GM18867 (cell line): ENCODE measurements at regions not wholly inside any gene's neighbourhood (a gene's known extent, or its start where the extent isn't known, plus 50 kb on each side); places are given as distances from the start of the nearest gene placed in this dataset.
"Not testable (repeated sequence)": the region's sequence is repeated elsewhere in the genome, so short reads cannot be mapped to it uniquely, and the experiment has no call there.

Experiments
- ATAC-seq: cut with Tn5 transposase; IDR thresholded peaks from one replicate; pipeline ENCODE4 v1.9.1; 2021; ENCODE audit warnings: mild to moderate bottlenecking, moderate library complexity; ENCODE audit not compliant: unreplicated experiment

DNA sequence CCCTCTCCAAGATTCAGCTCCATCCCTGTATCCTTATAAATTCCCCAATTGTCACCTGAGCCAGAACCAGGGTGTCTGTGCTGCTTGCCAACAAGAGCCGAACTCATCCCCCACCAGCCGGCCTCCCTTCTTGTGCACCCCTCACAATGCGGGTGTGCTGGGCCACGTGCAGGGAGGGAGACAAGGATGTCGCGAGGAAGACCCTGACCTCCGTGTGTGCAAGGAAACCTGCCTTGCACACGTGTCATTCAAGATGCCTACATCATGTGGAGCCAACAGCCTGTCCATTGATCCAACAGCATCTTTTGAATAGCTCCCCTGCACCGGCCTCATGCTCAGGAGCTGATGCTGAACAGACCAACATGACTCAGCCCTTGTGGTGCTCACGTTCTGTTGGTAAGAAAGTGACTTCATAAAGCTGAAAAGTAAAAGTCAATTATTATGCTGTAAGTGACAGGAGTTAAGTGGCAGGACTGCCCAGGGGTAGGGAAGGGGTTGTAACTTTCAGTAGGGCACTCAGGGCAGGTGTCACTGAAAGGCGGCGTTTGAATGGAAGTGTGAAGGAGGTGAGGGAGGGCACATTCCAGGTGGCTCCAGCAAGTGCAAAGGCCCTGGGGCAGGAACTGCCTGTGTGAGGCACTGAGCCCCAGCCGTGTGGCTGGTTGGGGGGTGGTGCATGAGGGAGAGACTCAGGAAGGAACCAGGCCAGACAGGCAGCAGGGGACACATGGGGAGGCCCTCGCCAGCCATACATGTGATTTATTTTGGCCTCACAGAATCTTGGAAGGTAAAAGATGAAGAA lies 302.2 kb downstream of the FOXL1 start:
- no peak for ATAC-seq

- ATAC-seq, result no peak
Measured at GRCh38 chr16:86881118-86881510, 302.8 kb downstream of the FOXL1 start.

DNA sequence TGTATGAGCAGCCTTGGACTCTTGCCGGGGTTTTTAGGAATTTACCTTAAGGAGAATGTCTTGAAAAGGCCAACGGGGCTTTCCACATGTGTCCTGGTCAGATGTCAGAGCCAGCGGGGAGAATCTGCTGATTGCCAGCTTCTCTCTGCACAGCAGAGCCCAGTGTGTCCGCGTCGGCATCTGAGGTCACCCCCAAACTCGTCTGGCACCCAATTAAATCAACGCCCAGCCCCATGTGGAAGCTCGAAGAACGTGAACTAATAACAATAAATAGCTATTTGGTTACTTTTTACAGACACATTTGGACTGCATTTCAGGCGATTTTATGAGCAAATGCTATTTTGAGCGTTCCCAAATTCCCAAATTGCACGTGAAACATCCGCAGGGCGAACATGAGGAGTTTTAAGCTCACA lies 303.5 kb downstream of the FOXL1 start:
- no peak for ATAC-seq

GRCh38 chr16:86882586-86883280 lies 304.4 kb downstream of the FOXL1 start:
- no peak for ATAC-seq

DNA sequence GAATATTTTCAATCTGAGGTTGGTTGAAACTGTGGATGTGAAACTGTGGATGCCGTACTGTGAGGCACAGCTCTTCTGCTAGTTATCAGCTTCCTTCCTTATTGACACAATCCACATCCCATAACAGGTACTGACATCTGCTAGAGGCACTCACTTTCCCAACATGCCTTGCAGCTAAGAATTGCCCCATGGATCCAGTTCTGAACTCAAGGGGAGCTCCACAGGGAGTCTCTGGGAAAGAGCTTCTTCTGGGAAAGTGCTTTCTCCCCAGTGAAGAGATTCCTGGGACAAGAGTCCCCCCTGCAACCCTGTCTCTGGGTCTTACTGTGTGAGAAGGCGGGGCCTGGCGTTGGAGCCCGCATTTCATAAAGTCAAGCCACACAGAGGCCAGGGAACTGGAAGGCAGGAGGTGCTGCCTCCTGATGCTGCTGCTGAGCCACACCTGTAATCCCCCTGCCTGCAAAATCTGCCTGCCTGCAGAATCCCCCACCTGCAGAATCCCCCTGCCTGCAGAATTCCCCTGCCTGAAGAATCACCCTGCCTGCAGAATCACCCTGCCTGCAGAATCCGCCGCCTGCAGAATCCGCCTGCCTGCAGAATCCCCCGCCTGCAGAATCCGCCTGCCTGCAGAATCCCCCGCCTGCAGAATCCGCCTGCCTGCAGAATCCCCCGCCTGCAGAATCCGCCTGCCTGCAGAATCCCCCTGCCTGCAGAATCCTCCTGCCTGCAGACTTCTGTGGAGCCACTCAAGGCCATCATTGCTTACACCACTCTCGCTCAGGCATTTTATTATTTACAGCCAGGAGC lies 305.4 kb downstream of the FOXL1 start:
- ATAC-seq, result no peak

GRCh38 chr16:86884390-86884650 lies 306.0 kb downstream of the FOXL1 start:
- no peak for ATAC-seq

GRCh38 chr16:86885139-86885538 lies 306.8 kb downstream of the FOXL1 start:
- no peak for ATAC-seq

DNA sequence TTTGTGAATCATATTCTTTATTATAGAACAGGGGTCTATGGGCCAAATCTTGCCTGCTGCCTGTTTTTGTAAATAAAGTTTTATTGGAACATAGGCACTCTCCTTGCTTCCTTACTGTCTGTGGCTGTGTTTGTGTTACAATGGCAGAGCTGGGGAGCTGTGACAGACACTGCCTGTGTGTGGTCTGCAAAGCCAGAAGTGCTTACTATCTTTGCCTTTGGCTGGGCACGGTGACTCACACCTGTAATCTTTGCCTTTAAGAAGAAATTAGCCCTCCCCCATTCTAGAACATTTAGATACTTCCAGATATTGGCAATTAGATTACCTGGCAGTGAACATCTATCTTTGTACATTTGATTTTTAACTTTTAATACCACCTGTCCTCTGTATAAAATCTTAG lies 308.3 kb downstream of the FOXL1 start:
- no peak for ATAC-seq

- ATAC-seq, result no peak
Measured at GRCh38 chr16:86887416-86887815, 309.1 kb downstream of the FOXL1 start.

DNA sequence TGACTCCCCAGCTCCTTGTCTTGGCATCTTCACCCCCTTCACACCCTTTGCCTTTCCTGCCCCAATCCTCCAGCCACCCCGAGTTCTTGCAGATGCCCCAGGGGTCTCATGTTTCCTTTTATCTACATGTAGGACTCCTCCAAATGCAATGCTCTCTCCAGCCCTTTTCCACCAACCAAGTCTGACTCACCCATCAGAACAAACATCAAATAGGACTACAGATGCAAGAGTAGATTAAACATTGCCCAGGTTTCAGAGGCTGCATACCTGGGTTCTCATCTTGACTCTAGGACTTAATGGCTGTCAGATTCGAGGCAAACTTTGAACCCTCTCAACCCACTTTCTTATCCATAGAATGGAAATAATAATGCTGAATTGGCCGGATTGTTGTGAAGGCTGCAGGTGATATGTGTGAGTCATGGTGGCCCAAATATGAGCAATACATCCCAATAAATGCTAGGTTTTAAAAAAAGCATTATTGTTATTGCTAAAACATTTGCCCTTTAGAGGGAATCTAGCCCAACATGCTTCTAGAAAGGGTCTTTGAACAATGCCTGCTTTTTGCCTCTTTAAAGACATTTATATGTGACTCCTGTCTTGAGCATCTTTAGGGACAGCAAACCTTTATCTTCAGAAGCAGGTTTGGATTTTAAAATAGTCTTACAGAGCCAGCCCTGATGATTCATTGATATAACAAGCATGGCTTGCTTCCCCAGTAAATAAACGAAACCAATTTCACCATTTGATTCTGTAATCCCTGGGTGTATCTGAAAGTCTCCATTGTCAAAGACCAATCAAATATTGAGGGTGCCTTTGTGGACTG lies 310.1 kb downstream of the FOXL1 start:
- ATAC-seq, result no peak

DNA sequence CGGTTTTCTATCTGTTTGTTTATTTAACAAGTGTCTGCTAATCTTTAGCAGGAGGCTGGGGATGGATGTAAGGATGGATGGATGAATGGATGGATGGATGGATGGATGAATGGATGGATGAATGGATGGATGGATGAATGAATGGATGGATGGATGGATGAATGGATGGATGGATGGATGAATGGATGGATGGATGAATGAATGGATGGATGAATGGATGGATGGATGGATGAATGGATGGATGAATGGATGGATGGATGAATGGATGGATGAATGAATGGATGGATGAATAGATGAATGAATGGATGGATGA lies 310.7 kb downstream of the FOXL1 start:
- not testable (repeated sequence) for ATAC-seq

GRCh38 chr16:86889974-86890373 lies 311.6 kb downstream of the FOXL1 start:
- no peak for ATAC-seq

- no peak for ATAC-seq
Measured at GRCh38 chr16:86891121-86891520, 312.8 kb downstream of the FOXL1 start.

- no peak for ATAC-seq
Measured at GRCh38 chr16:86891631-86892030, 313.3 kb downstream of the FOXL1 start.

GRCh38 chr16:86892509-86892908 lies 314.2 kb downstream of the FOXL1 start:
- no peak for ATAC-seq

- no peak for ATAC-seq
Measured at GRCh38 chr16:86893506-86893905, 315.2 kb downstream of the FOXL1 start.

DNA sequence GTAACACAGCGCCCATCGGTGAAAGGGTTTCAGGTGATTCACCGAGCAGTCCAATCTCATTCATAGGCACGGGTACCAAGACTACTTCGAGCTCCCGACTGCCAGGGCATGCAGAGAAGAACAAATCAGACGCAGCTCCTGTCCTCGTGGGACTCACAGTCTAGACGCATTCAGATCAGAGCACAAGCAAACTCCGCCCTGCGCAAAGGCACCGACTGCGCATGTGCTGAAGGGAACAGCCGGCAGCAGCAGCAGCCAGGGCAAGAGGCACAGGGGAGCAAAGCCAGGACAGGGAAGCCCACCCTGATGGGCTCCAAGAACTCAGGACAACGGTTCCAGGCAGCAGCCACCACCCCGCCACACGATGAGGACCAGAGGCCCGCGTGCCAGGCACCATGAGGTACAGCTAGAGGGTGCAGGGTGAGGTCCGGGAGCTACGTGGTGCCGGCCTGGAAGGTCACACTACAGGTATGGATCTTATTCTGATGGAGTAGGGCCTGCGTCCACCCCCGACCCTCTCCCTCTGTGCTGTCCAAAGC lies 315.7 kb downstream of the FOXL1 start:
- ATAC-seq, result no peak

DNA sequence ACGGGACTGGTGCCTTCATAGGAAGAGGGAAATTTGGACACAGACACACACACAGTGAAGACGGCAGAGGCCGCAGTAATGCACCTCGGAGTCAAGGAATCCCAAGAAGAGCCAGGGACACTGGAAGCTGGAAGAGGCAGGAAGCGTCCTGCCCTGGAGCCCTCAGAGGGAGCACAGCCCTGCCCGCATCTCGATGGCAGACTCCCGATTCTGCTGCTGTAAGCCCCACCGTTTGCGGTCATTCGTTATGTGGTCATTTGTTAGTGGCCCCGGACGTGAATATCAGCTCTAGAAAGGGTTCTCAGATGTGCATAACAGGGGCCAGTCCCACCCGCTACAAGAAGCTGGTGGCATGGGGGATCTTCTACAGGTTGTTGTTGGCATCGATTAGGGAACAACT lies 316.6 kb downstream of the FOXL1 start:
- ATAC-seq, result no peak

DNA sequence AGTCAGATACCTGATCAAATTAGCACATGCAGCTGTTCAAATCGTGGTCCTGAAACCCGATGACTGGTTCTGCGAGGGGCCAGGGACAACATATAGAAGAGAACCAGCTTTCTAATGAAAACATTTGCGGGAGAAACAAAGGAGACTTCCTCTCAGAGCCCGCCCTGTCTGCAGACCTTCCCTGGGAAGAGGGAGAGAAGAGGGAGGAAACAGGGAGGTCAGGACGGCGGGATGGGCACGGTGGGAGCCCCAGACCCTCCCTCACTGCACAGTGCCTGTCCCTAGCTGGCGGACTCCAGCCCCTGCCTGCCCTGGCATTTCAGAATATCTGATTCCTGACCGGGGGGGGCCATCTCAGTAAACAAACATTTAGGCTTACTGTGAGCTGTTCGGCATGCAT lies 317.3 kb downstream of the FOXL1 start:
- ATAC-seq, result no peak

DNA sequence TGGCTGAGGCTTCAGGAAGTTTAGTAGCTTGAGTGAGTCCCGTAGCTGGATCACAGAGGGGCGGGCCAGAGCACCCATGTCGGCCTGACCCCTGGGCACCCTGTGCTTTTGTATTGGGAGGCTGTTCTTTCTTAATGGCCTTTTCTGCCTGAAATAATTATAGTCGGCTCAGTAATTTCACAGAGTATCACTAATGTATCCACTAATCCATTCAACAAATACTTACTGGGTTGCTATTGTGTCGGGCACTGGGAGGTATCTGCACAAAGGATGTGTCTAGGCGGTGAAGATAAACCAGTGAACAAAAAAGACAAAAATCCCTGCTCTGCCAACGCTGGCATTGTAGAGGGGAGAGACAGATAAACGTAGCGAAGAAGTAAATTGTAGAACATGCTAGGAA lies 318.6 kb downstream of the FOXL1 start:
- ATAC-seq, result no peak

DNA sequence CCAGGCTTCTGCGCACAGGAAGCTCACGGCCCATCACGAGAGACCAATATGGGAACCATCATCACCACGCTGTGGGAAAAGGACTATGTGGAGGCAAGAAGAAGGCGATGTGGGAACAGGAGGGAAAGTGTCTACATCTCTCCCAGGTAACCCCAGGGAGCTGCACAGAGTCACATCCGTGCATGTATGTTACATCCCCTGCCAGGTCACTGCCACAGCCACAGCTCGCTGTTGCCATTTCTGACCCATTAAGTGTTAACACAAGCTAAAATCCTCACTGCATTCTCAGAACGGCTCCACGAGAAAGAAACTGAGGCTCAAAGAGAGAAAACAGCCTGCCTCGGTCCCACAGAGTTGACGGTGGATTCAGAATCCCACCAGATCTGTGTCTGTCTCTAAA lies 319.1 kb downstream of the FOXL1 start:
- no peak for ATAC-seq
